NCI-H345 (cell line): ENCODE measurements at regions not wholly inside any gene's neighbourhood (a gene's known extent, or its start where the extent isn't known, plus 50 kb on each side); places are given as distances from the start of the nearest gene placed in this dataset.
"Not testable (repeated sequence)": the region's sequence is repeated elsewhere in the genome, so short reads cannot be mapped to it uniquely, and the experiment has no call there.

Experiments used
- DNase-seq: peaks from one replicate; lab custom pipeline; 2025; lab: John Stamatoyannopoulos, UW

- DNase-seq = no peak
Observed at GRCh38 chr3:67154429-67154828, 156.3 kb downstream of the KBTBD8 start.

- DNase-seq = no peak
Observed at GRCh38 chr3:67167481-67167880, 169.4 kb downstream of the KBTBD8 start.

GRCh38 chr3:67171841-67172240, 173.7 kb downstream of the KBTBD8 start:
- no peak for DNase-seq

- not testable (repeated sequence) for DNase-seq
Observed at GRCh38 chr3:67173130-67173529, 175.0 kb downstream of the KBTBD8 start.

- no peak for DNase-seq
Observed at GRCh38 chr3:67176396-67176795, 178.3 kb downstream of the KBTBD8 start.

- DNase-seq = no peak
Observed at GRCh38 chr3:67192466-67192865, 194.4 kb downstream of the KBTBD8 start.

- no peak for DNase-seq
Observed at GRCh38 chr3:67196677-67197076, 198.6 kb downstream of the KBTBD8 start.

- DNase-seq = no peak
Observed at GRCh38 chr3:67198374-67198773, 200.3 kb downstream of the KBTBD8 start.

GRCh38 chr3:67200618-67201017, 202.5 kb downstream of the KBTBD8 start:
- no peak for DNase-seq

GRCh38 chr3:67201026-67201425, 202.9 kb downstream of the KBTBD8 start:
- DNase-seq = no peak

GRCh38 chr3:67202053-67202452, 203.9 kb downstream of the KBTBD8 start:
- no peak for DNase-seq

GRCh38 chr3:67204951-67205350, 206.8 kb downstream of the KBTBD8 start:
- DNase-seq = no peak

- DNase-seq = no peak
Observed at GRCh38 chr3:67215690-67216089, 217.6 kb downstream of the KBTBD8 start.

- DNase-seq = no peak
Observed at GRCh38 chr3:67227030-67227429, 228.9 kb downstream of the KBTBD8 start.

GRCh38 chr3:67228136-67228535, 230.0 kb downstream of the KBTBD8 start:
- DNase-seq = no peak

- no peak for DNase-seq
Observed at GRCh38 chr3:67232642-67233041, 234.5 kb downstream of the KBTBD8 start.

GRCh38 chr3:67239353-67239752, 241.2 kb downstream of the KBTBD8 start:
- DNase-seq = no peak

GRCh38 chr3:67241084-67241483, 243.0 kb downstream of the KBTBD8 start:
- no peak for DNase-seq

- DNase-seq = no peak
Observed at GRCh38 chr3:67244130-67244529, 246.0 kb downstream of the KBTBD8 start.

GRCh38 chr3:67245545-67245944, 247.4 kb downstream of the KBTBD8 start:
- DNase-seq = no peak

GRCh38 chr3:67248726-67249125, 250.6 kb downstream of the KBTBD8 start:
- DNase-seq = no peak

GRCh38 chr3:67252906-67253305, 254.8 kb downstream of the KBTBD8 start:
- not testable (repeated sequence) for DNase-seq

GRCh38 chr3:67278015-67278618, 280.0 kb downstream of the KBTBD8 start:
- no peak for DNase-seq

- no peak for DNase-seq
Observed at GRCh38 chr3:67286586-67286985, 288.5 kb downstream of the KBTBD8 start.
